ENCODE measurements at regions not wholly inside any gene's neighbourhood (a gene's known extent, or its start where the extent isn't known, plus 50 kb on each side); places are given as distances from the start of the nearest gene placed in this dataset.

- H3K9me3 ChIP-seq (replicated peaks; ENCODE audit: control insufficient read depth, insufficient read depth, low read depth, low read length): peaks cover 4% of the 10 kb centered on the region
- no peaks in the 10 kb centered on the region for H3K27me3 ChIP-seq (ENCODE audit: control insufficient read depth in 2 of 2, insufficient read depth in 2 of 2, low read length in 2 of 2)
- no peak for TF ChIP-seq SPI1 (IDR thresholded peaks at IDR 0.05; ENCODE audit: borderline replicate concordance, low read depth, low read length)
- no peak for TF ChIP-seq NBN (IDR thresholded peaks at IDR 0.05; ENCODE audit: low read depth)
- TF ChIP-seq, protein P1, sequence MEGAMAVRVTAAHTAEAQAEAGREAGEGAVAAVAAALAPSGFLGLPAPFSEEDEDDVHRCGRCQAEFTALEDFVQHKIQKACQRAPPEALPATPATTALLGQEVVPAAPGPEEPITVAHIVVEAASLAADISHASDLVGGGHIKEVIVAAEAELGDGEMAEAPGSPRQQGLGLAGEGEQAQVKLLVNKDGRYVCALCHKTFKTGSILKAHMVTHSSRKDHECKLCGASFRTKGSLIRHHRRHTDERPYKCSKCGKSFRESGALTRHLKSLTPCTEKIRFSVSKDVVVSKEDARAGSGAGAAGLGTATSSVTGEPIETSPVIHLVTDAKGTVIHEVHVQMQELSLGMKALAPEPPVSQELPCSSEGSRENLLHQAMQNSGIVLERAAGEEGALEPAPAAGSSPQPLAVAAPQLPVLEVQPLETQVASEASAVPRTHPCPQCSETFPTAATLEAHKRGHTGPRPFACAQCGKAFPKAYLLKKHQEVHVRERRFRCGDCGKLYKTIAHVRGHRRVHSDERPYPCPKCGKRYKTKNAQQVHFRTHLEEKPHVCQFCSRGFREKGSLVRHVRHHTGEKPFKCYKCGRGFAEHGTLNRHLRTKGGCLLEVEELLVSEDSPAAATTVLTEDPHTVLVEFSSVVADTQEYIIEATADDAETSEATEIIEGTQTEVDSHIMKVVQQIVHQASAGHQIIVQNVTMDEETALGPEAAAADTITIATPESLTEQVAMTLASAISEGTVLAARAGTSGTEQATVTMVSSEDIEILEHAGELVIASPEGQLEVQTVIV (CRISPR knock-in tag; IDR thresholded peaks at IDR 0.05; ENCODE audit: borderline replicate concordance): no peak
- no peak for TF ChIP-seq MTF1 (CRISPR knock-in tag; IDR thresholded peaks at IDR 0.05; ENCODE audit: borderline replicate concordance)
- H3K9ac ChIP-seq (ENCODE audit: insufficient read depth in 1 of 2, low read depth in 2 of 2, low read length in 2 of 2): no peak overlapping the region
- H3K79me2 ChIP-seq (ENCODE audit: control insufficient read depth, insufficient read depth, low read length): no peaks in the 10 kb centered on the region
- no peak overlapping the region for H3K4me3 ChIP-seq
- no TSS peak for BruUV-seq (replicated peaks)
- DNase-seq (ENCODE audit: extremely low read depth in 1 of 4, low spot score in 3 of 4) (no peak), FAIRE-seq (no peak), ATAC-seq (no peak)
- no peaks in the 10 kb centered on the region for H4K20me1 ChIP-seq (replicated peaks; ENCODE audit: control insufficient read depth, insufficient read depth, low read length)
- ChIA-PET CTCF (ENCODE audit: low intra/inter-chr PET ratio) (no interaction called here), POLR2A (no interaction called here)
- in situ Hi-C loops (cut with MboI) (no loop called here), intact Hi-C loops (cut with micrococcal nuclease) (no loop called here)
- H3K36me3 ChIP-seq (ENCODE audit: control insufficient read depth, insufficient read depth, low read length): no peaks in the 10 kb centered on the region
- no peaks in the 10 kb centered on the region for H3K4me1 ChIP-seq (replicated peaks in 1 of 2; ENCODE audit: control insufficient read depth in 2 of 2, insufficient read depth in 2 of 2, low read length in 2 of 2)
- 0% methylated on average over 3 of the region's 3 CpGs for WGBS (ENCODE audit: insufficient coverage, low coverage, missing lambda C conversion rate)
- H2AFZ ChIP-seq (ENCODE audit: low read depth, low read length): no peak overlapping the region
- H3K27ac ChIP-seq (ENCODE audit: extremely low read depth, low read depth, low read length): no peak overlapping the region
- H3K9me1 ChIP-seq (ENCODE audit: control insufficient read depth, insufficient read depth, low read length): no peaks in the 10 kb centered on the region
- H3K4me2 ChIP-seq (ENCODE audit: insufficient read depth, low read length): no peak overlapping the region
Measured at GRCh38 chr7:145557805-145558204, 558.8 kb upstream of the CNTNAP2 start.

DNA sequence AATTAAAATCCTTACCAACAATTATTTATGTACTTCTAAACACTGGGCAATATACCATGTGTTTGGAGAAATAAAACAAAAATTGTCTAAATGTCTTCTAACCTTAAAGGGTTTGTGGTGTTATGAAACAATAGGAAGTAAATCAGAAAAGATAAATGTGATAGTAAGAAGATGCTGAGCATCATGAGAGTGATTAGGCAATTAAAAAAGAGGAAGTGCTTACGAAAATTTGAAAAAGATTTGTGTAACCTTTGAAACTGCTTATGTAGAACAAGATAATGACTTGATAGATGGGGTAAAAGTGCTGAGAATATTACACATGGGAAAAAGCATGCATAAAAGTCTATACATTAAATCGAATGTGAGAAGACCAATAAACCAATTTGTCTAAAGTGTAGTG is 573.4 kb upstream of the CNTNAP2 start:
- H3K9me3 ChIP-seq (replicated peaks; ENCODE audit: control insufficient read depth, insufficient read depth, low read depth, low read length): 0 out of 2 replicates have a peak, but pooled peaks cover 2% of the 10 kb centered on the region
- no peaks in the 10 kb centered on the region for H3K4me1 ChIP-seq (replicated peaks in 1 of 2; ENCODE audit: control insufficient read depth in 2 of 2, insufficient read depth in 2 of 2, low read length in 2 of 2)
- no TSS peak for BruUV-seq (replicated peaks)
- H3K9ac ChIP-seq (ENCODE audit: insufficient read depth in 1 of 2, low read depth in 2 of 2, low read length in 2 of 2): no peak overlapping the region
- POLR2A ChIA-PET: no interaction called here
- no peak overlapping the region for H3K27ac ChIP-seq (ENCODE audit: extremely low read depth, low read depth, low read length)
- in situ Hi-C loops (cut with MboI): no loop called here
- FAIRE-seq: no peak
- no peaks in the 10 kb centered on the region for H3K36me3 ChIP-seq (ENCODE audit: control insufficient read depth, insufficient read depth, low read length)
- WGBS (ENCODE audit: insufficient coverage, low coverage, missing lambda C conversion rate): 0% methylated on average over 2 of the region's 2 CpGs
- no peaks in the 10 kb centered on the region for H3K79me2 ChIP-seq (ENCODE audit: control insufficient read depth, insufficient read depth, low read length)
- intact Hi-C loops (cut with micrococcal nuclease): no loop called here
- no peaks in the 10 kb centered on the region for H3K27me3 ChIP-seq (ENCODE audit: control insufficient read depth in 2 of 2, insufficient read depth in 2 of 2, low read length in 2 of 2)
- ATAC-seq: no peak
- no peak overlapping the region for H3K4me3 ChIP-seq
- no peak overlapping the region for H3K4me2 ChIP-seq (ENCODE audit: insufficient read depth, low read length)
- CTCF ChIA-PET (ENCODE audit: low intra/inter-chr PET ratio): no interaction called here
- no peak overlapping the region for H2AFZ ChIP-seq (ENCODE audit: low read depth, low read length)
- no peaks in the 10 kb centered on the region for H4K20me1 ChIP-seq (replicated peaks; ENCODE audit: control insufficient read depth, insufficient read depth, low read length)
- no peaks in the 10 kb centered on the region for H3K9me1 ChIP-seq (ENCODE audit: control insufficient read depth, insufficient read depth, low read length)
- DNase-seq (ENCODE audit: extremely low read depth in 1 of 4, low spot score in 3 of 4): no peak
- TF ChIP-seq SPI1 (IDR thresholded peaks at IDR 0.05; ENCODE audit: borderline replicate concordance, low read depth, low read length) (peak; percentile 59; the same call in 1 of the 2 replicates), ELF2 (CRISPR knock-in tag; IDR thresholded peaks at IDR 0.05) (no peak), GMEB1 (CRISPR knock-in tag; IDR thresholded peaks at IDR 0.05) (no peak), NELFE (IDR thresholded peaks at IDR 0.05; ENCODE audit: insufficient read depth, insufficient read length) (no peak), FOXP4 (CRISPR knock-in tag; IDR thresholded peaks at IDR 0.05; ENCODE audit: borderline replicate concordance) (no peak)

Measured in K562 (cell line).